Panc1 (cell line): ENCODE measurements at regions not wholly inside any gene's neighbourhood (a gene's known extent, or its start where the extent isn't known, plus 50 kb on each side); places are given as distances from the start of the nearest gene placed in this dataset.

Experiments
- ATAC-seq: fragments of 200-7000 bp; cut with Tn5 transposase; 2 replicates; pipeline ENCODE4 v1.9.1; 2020; ENCODE audit warnings: mild to moderate bottlenecking, moderate library complexity
- BruUV-seq: library from RNA; stranded (reverse); fragments of 400-500 nt; replicated peaks from 2 replicates; lab custom pipeline; 2021; lab: Mats Ljungman, UMichigan
- CTCF ChIA-PET: fragments of 300-600 bp; sonication (Branson Sonifier 250); formaldehyde crosslinking; loops from one replicate; lab custom pipeline; 2022; ENCODE audit warnings: antibody characterized with exemption; lab: Charles Lee
- POLR2A ChIA-PET: fragments of 300-600 bp; sonication (Branson Sonifier 250); formaldehyde crosslinking; loops from one replicate; lab custom pipeline; 2022; ENCODE audit warnings: antibody characterized with exemption; lab: Charles Lee
- DNase-seq: peaks from one replicate; pipeline ENCODE4 v3.0.0-alpha.2; 2010; ENCODE audit warnings: low read depth, low spot score
- H3K27ac ChIP-seq: 2 replicates; pipeline ENCODE4 v1.5.1; 2011; ENCODE audit warnings: mild to moderate bottlenecking, low read length, inconsistent platforms
- H3K27me3 ChIP-seq: fragments of 200-500 bp; sonication (Bioruptor generic); 2 replicates; pipeline ENCODE4 v1.6.0; 2014; ENCODE audit warnings: low read length, inconsistent platforms; ENCODE audit not compliant: control insufficient read depth, insufficient read depth
- H3K36me3 ChIP-seq: fragments of 200-500 bp; sonication (Bioruptor generic); 2 replicates; pipeline ENCODE4 v1.5.1; 2014; ENCODE audit warnings: inconsistent platforms, mild to moderate bottlenecking, low read length, moderate library complexity; ENCODE audit not compliant: control insufficient read depth, insufficient read depth
- H3K4me1 ChIP-seq: 2 replicates; pipeline ENCODE4 v1.5.1; 2011; ENCODE audit warnings: inconsistent platforms, mild to moderate bottlenecking, low read length, moderate library complexity; ENCODE audit not compliant: control insufficient read depth, insufficient read depth
- H3K4me3 ChIP-seq, 2 experiments: 2 replicates each; pipeline ENCODE4 v1.5.1; 2011 to 2012; ENCODE audit warnings: low read depth in 2 of 2, low read length in 2 of 2, mild to moderate bottlenecking in 2 of 2, inconsistent platforms in 1 of 2, moderate library complexity in 1 of 2
- H3K9me3 ChIP-seq: fragments of 200-500 bp; sonication (Bioruptor generic); 2 replicates; pipeline ENCODE4 v1.5.1; 2014; ENCODE audit warnings: low read depth, mild to moderate bottlenecking, inconsistent platforms, low read length, moderate library complexity; ENCODE audit not compliant: control insufficient read depth, insufficient read depth
- POLR2AphosphoS5 ChIP-seq: IDR thresholded peaks from 2 replicates; pipeline ENCODE4 v1.6.1; 2012; ENCODE audit warnings: mild to moderate bottlenecking, low read depth, low read length, moderate library complexity
- SIN3A ChIP-seq: IDR thresholded peaks from 2 replicates; pipeline ENCODE4 v1.6.1; 2012; ENCODE audit warnings: low read depth, mild to moderate bottlenecking, low read length, moderate library complexity, borderline replicate concordance; ENCODE audit not compliant: insufficient read depth
- TCF7L2 ChIP-seq: IDR thresholded peaks from 2 replicates; pipeline ENCODE4 v1.6.1; 2011; ENCODE audit warnings: mild to moderate bottlenecking, low read depth, low read length, inconsistent platforms
- in situ Hi-C: cut with HindIII; loops from 2 replicates; pipeline ENCODE4 v1.10.0; 2016; ENCODE audit warnings: low sequenced_read_pairs, low pct_unique_long_range_greater_than_20kb
- intact Hi-C: fragments of 100-400 bp; cut with micrococcal nuclease; formaldehyde crosslinking; loops from one replicate; pipeline ENCODE4 v1.10.0; 2022; ENCODE audit not compliant: unreplicated experiment
- TF ChIP-seq, protein P1 (sequence below), 2 experiments: IDR thresholded peaks; 2 replicates each; pipeline ENCODE4 v1.6.1; 2011 to 2012; ENCODE audit warnings: low read depth in 2 of 2, control low read depth in 1 of 2, low read length in 1 of 2, mild to moderate bottlenecking in 1 of 2, moderate library complexity in 1 of 2; ENCODE audit not compliant: insufficient read depth in 1 of 2
- TF ChIP-seq, protein P2 (sequence below): fragments of 450-650 bp; IDR thresholded peaks from 2 replicates; pipeline ENCODE4 v1.5.1; 2017; ENCODE audit warnings: mild to moderate bottlenecking

- Histone ChIP-seq H3K4me3 (no peak overlapping the region), H3K27me3 (no peaks in the 10 kb centered on the region), H3K9me3 (peaks cover 21% of the 10 kb centered on the region; the same call in 1 of the 2 replicates), H3K36me3 (no peaks in the 10 kb centered on the region), H3K4me1 (no peaks in the 10 kb centered on the region), H3K27ac (no peak overlapping the region)
- ATAC-seq (no peak), DNase-seq (no peak)
- BruUV-seq = no TSS peak
- in situ Hi-C loops = no loop called here
- intact Hi-C loops = no loop called here
- ChIA-PET POLR2A (no interaction called here), CTCF (no interaction called here)
- no peak for TF ChIP-seq POLR2AphosphoS5
- TF ChIP-seq, protein P1, sequence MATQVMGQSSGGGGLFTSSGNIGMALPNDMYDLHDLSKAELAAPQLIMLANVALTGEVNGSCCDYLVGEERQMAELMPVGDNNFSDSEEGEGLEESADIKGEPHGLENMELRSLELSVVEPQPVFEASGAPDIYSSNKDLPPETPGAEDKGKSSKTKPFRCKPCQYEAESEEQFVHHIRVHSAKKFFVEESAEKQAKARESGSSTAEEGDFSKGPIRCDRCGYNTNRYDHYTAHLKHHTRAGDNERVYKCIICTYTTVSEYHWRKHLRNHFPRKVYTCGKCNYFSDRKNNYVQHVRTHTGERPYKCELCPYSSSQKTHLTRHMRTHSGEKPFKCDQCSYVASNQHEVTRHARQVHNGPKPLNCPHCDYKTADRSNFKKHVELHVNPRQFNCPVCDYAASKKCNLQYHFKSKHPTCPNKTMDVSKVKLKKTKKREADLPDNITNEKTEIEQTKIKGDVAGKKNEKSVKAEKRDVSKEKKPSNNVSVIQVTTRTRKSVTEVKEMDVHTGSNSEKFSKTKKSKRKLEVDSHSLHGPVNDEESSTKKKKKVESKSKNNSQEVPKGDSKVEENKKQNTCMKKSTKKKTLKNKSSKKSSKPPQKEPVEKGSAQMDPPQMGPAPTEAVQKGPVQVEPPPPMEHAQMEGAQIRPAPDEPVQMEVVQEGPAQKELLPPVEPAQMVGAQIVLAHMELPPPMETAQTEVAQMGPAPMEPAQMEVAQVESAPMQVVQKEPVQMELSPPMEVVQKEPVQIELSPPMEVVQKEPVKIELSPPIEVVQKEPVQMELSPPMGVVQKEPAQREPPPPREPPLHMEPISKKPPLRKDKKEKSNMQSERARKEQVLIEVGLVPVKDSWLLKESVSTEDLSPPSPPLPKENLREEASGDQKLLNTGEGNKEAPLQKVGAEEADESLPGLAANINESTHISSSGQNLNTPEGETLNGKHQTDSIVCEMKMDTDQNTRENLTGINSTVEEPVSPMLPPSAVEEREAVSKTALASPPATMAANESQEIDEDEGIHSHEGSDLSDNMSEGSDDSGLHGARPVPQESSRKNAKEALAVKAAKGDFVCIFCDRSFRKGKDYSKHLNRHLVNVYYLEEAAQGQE (IDR thresholded peaks at IDR 0.05; ENCODE audit: insufficient read depth in 1 of 2, low read depth in 2 of 2, low read length in 1 of 2) = no peak
- TF ChIP-seq SIN3A = no peak
- no peak for TF ChIP-seq TCF7L2
- TF ChIP-seq, protein P2, sequence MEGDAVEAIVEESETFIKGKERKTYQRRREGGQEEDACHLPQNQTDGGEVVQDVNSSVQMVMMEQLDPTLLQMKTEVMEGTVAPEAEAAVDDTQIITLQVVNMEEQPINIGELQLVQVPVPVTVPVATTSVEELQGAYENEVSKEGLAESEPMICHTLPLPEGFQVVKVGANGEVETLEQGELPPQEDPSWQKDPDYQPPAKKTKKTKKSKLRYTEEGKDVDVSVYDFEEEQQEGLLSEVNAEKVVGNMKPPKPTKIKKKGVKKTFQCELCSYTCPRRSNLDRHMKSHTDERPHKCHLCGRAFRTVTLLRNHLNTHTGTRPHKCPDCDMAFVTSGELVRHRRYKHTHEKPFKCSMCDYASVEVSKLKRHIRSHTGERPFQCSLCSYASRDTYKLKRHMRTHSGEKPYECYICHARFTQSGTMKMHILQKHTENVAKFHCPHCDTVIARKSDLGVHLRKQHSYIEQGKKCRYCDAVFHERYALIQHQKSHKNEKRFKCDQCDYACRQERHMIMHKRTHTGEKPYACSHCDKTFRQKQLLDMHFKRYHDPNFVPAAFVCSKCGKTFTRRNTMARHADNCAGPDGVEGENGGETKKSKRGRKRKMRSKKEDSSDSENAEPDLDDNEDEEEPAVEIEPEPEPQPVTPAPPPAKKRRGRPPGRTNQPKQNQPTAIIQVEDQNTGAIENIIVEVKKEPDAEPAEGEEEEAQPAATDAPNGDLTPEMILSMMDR = no peak
Measured at GRCh38 chr1:29563092-29563491, 326.8 kb downstream of the PTPRU start.

DNA sequence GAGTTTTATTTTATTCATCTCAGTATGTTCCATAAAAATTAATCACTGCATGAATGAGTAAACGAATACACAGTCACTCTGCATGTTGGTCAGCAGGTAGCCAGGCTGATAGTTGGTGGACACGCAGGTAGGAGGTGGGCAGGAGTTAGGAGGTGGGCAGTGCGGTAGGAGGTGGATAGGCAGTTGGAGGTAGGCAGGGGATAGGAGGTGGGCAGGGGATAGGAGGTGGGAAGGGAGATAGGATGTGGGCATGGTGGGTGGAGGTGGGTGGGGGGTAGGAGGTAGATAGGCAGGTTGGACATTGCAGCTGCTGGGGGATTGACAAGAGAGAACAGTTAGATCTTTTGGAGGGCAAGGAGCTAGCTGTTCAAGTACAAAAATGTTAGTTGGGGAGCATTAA lies 322.7 kb downstream of the PTPRU start:
- Histone ChIP-seq H3K4me1 (no peaks in the 10 kb centered on the region), H3K27me3 (no peaks in the 10 kb centered on the region)
- no TSS peak for BruUV-seq

More for the DNA sequence above, 322.7 kb downstream of the PTPRU start:
- Histone ChIP-seq H3K27ac (no peak overlapping the region), H3K36me3 (no peaks in the 10 kb centered on the region), H3K4me3 (no peak overlapping the region), H3K9me3 (peaks cover 2% of the 10 kb centered on the region; the same call in 1 of the 2 replicates)
- no peak for DNase-seq
- ChIA-PET POLR2A (no interaction called here), CTCF (no interaction called here)
- ATAC-seq = no peak
- in situ Hi-C loops (no loop called here), intact Hi-C loops (no loop called here)
- TF ChIP-seq, protein P1 (IDR thresholded peaks at IDR 0.05; ENCODE audit: insufficient read depth in 1 of 2, low read depth in 2 of 2, low read length in 1 of 2) = no peak
- TF ChIP-seq SIN3A = no peak
- no peak for TF ChIP-seq TCF7L2
- no peak for TF ChIP-seq POLR2AphosphoS5
- TF ChIP-seq, protein P2 = no peak
